DOHH2 (cell line): ENCODE measurements at regions not wholly inside any gene's neighbourhood (a gene's known extent, or its start where the extent isn't known, plus 50 kb on each side); places are given as distances from the start of the nearest gene placed in this dataset.

Experiments used
- H3F3A ChIP-seq: fragments of 200-600 bp; sonication (generic), shearing (Covaris generic); 2 replicates; pipeline ENCODE4 v1.6.0; 2016; ENCODE audit warnings: antibody characterized with exemption, mild to moderate bottlenecking; ENCODE audit not compliant: control insufficient read depth, insufficient read depth
- H3K27ac ChIP-seq: fragments of 200-600 bp; sonication (generic); 2 replicates; pipeline ENCODE4 v1.5.1; 2014; ENCODE audit warnings: low read depth, mild to moderate bottlenecking, low read length, moderate library complexity
- H3K27me3 ChIP-seq: fragments of 200-600 bp; sonication (generic); 2 replicates; pipeline ENCODE4 v1.6.1; 2014; ENCODE audit warnings: mild to moderate bottlenecking, low read length, mixed read lengths; ENCODE audit not compliant: control insufficient read depth
- H3K36me3 ChIP-seq: fragments of 200-600 bp; sonication (generic); 2 replicates; pipeline ENCODE4 v1.6.1; 2014; ENCODE audit warnings: mild to moderate bottlenecking, low read length, moderate library complexity, mixed read lengths; ENCODE audit not compliant: control insufficient read depth
- H3K4me1 ChIP-seq: fragments of 200-600 bp; sonication (generic); 2 replicates; pipeline ENCODE4 v1.6.1; 2014; ENCODE audit warnings: mild to moderate bottlenecking, low read length, mixed read lengths; ENCODE audit not compliant: control insufficient read depth
- H3K4me2 ChIP-seq: fragments of 200-600 bp; sonication (generic); 2 replicates; pipeline ENCODE4 v1.6.0; 2014; ENCODE audit warnings: mild to moderate bottlenecking, low read length, moderate library complexity
- H3K4me3 ChIP-seq: fragments of 200-600 bp; sonication (generic); 2 replicates; pipeline ENCODE4 v1.5.1; 2014; ENCODE audit warnings: mild to moderate bottlenecking, low read length, mixed read lengths
- H3K79me2 ChIP-seq: fragments of 200-600 bp; sonication (generic); 2 replicates; pipeline ENCODE4 v1.6.1; 2014; ENCODE audit warnings: mild to moderate bottlenecking, low read length, mixed read lengths; ENCODE audit not compliant: control insufficient read depth
- H3K9me2 ChIP-seq: fragments of 200-600 bp; sonication (generic); replicated peaks from 2 replicates; pipeline ENCODE4 v1.6.1; 2014; ENCODE audit warnings: mild to moderate bottlenecking, low read length, mixed read lengths; ENCODE audit not compliant: control insufficient read depth
- H3K9me3 ChIP-seq: fragments of 200-600 bp; sonication (generic); 2 replicates; pipeline ENCODE4 v1.6.1; 2014; ENCODE audit warnings: antibody characterized with exemption, low read length, mixed read lengths; ENCODE audit not compliant: control insufficient read depth, insufficient read depth
- H4K20me1 ChIP-seq: fragments of 200-600 bp; sonication (generic); 2 replicates; pipeline ENCODE4 v1.6.0; 2014; ENCODE audit warnings: low read depth, mild to moderate bottlenecking, antibody characterized with exemption, low read length, moderate library complexity; ENCODE audit not compliant: control insufficient read depth, insufficient read depth
- EZH2phosphoT487 ChIP-seq: fragments of 200-600 bp; sonication (generic); IDR thresholded peaks from 2 replicates; pipeline ENCODE4 v1.6.1; 2017; ENCODE audit warnings: borderline replicate concordance, mild to moderate bottlenecking, antibody characterized with exemption, low read length, moderate library complexity, mixed read lengths
- TF ChIP-seq, protein P1 (sequence below): fragments of 200-600 bp; sonication (generic); IDR thresholded peaks from one replicate; pipeline ENCODE4 v1.5.1; 2014; ENCODE audit warnings: antibody characterized with exemption, mild to moderate bottlenecking, low read depth, low read length; ENCODE audit not compliant: poor library complexity, severe bottlenecking

DNA sequence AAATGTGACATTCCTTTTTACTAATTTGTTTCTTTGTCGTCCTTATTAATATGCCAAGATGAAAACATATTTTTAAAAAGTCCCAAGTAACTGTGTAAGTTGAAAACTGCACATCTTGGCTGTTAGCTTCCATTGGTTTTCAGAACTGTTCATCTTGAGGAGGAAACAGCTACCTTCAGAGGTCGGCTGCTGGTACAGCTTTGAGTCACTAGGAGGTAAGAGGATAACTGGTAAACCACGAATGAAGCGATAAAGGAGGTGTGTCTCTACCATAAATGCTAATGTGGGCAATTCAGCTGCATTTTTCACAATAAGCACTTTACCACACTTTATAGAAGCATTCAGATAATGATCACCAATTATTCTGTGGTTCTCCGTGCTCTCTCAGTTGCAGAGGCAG lies 137.5 kb upstream of the KRAS start:
- peaks cover 13% of the 10 kb centered on the region for H3K27me3 ChIP-seq
- H4K20me1 ChIP-seq: no peaks in the 10 kb centered on the region
- H3K36me3 ChIP-seq: no peaks in the 10 kb centered on the region
- H3K4me1 ChIP-seq: peaks cover 28% of the 10 kb centered on the region
- H3K4me2 ChIP-seq: no peak overlapping the region
- H3K27ac ChIP-seq: no peak overlapping the region
- H3K4me3 ChIP-seq: no peak overlapping the region
- H3K9me3 ChIP-seq: no peaks in the 10 kb centered on the region
- no peaks in the 10 kb centered on the region for H3K9me2 ChIP-seq
- no peaks in the 10 kb centered on the region for H3K79me2 ChIP-seq
- TF ChIP-seq, protein P1, sequence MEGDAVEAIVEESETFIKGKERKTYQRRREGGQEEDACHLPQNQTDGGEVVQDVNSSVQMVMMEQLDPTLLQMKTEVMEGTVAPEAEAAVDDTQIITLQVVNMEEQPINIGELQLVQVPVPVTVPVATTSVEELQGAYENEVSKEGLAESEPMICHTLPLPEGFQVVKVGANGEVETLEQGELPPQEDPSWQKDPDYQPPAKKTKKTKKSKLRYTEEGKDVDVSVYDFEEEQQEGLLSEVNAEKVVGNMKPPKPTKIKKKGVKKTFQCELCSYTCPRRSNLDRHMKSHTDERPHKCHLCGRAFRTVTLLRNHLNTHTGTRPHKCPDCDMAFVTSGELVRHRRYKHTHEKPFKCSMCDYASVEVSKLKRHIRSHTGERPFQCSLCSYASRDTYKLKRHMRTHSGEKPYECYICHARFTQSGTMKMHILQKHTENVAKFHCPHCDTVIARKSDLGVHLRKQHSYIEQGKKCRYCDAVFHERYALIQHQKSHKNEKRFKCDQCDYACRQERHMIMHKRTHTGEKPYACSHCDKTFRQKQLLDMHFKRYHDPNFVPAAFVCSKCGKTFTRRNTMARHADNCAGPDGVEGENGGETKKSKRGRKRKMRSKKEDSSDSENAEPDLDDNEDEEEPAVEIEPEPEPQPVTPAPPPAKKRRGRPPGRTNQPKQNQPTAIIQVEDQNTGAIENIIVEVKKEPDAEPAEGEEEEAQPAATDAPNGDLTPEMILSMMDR: no peak
- no peak for TF ChIP-seq EZH2phosphoT487
- peaks cover 8% of the 10 kb centered on the region; the same call in 1 of the 2 replicates for H3F3A ChIP-seq

DNA sequence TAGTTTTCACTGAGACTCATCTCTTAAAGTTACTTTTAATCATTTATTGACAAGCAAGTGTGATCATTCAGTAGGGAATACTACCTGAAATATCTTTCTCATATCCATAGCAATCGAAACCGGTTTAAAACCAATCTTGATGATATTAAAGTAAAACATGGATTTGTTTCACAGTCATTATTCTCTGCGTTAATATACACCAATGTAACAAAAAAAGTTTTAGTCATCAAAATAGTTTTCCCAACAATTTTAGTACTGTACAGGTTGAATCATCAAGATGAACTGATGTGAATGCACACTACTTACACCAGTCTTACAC lies 137.0 kb upstream of the KRAS start:
- H3K27me3 ChIP-seq: peaks cover 17% of the 10 kb centered on the region
- no peaks in the 10 kb centered on the region for H3K9me2 ChIP-seq
- TF ChIP-seq EZH2phosphoT487: no peak
- TF ChIP-seq, protein P1: no peak
- no peaks in the 10 kb centered on the region for H3K9me3 ChIP-seq
- H3F3A ChIP-seq: peaks cover 8% of the 10 kb centered on the region; the same call in 1 of the 2 replicates
- no peak overlapping the region for H3K4me3 ChIP-seq
- H4K20me1 ChIP-seq: no peaks in the 10 kb centered on the region
- H3K36me3 ChIP-seq: no peaks in the 10 kb centered on the region
- no peak overlapping the region for H3K27ac ChIP-seq
- no peak overlapping the region for H3K4me2 ChIP-seq
- H3K79me2 ChIP-seq: no peaks in the 10 kb centered on the region
- peaks cover 24% of the 10 kb centered on the region for H3K4me1 ChIP-seq

DNA sequence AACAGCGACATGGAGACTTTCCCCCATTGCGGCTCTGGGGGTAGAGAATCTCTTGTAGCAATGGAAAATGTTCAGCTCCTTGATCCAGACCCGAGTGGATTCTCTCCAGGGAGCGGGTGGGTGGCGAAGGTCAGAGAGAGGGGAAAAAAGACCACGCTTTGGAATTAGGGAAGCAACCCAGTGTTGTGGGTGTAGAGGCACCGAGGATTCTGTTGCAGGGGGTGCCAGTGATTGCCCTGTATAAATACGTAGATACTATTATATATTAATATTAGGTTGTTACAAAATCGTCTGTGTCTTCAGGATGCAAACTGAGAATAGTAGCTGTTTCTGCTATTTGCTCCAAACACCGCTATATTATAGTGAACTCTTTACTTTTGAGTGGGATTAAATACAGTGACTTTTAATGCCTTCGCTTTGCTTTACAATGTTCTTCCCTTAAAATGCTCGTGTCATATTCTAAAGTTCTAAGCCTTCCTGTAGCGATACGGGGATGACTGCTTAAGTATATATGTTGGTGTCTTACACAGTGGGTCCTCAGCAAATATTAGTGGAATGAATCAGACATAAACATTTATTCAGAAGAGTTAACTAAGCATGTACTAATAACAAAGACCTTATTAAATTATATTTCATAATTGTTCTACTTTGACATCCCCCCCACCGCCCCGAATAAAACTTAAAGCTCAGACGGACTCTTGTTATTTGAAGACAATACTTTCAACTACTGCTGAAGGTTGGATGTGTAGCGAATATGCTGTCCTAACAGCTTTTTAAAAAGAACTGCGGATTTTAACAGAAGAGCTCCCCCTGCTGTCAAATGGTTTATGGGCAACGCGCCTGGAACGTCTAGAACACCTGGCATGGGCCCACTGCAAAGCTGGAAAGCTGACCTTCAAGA lies 136.4 kb upstream of the KRAS start:
- Histone ChIP-seq H3K27ac (peak overlapping the region; percentile 65), H3F3A (peaks cover 8% of the 10 kb centered on the region; the same call in 1 of the 2 replicates), H3K79me2 (no peaks in the 10 kb centered on the region), H3K9me3 (no peaks in the 10 kb centered on the region), H4K20me1 (no peaks in the 10 kb centered on the region), H3K27me3 (peaks cover 22% of the 10 kb centered on the region), H3K4me2 (peak overlapping the region; percentile 99), H3K4me3 (peak overlapping the region; percentile 79), H3K4me1 (peaks cover 20% of the 10 kb centered on the region), H3K9me2 (no peaks in the 10 kb centered on the region), H3K36me3 (no peaks in the 10 kb centered on the region)
- TF ChIP-seq, protein P1: peak; percentile 95
- no peak for TF ChIP-seq EZH2phosphoT487
